ENCODE measurements at regions not wholly inside any gene's neighbourhood (a gene's known extent, or its start where the extent isn't known, plus 50 kb on each side); places are given as distances from the start of the nearest gene placed in this dataset.

DNA sequence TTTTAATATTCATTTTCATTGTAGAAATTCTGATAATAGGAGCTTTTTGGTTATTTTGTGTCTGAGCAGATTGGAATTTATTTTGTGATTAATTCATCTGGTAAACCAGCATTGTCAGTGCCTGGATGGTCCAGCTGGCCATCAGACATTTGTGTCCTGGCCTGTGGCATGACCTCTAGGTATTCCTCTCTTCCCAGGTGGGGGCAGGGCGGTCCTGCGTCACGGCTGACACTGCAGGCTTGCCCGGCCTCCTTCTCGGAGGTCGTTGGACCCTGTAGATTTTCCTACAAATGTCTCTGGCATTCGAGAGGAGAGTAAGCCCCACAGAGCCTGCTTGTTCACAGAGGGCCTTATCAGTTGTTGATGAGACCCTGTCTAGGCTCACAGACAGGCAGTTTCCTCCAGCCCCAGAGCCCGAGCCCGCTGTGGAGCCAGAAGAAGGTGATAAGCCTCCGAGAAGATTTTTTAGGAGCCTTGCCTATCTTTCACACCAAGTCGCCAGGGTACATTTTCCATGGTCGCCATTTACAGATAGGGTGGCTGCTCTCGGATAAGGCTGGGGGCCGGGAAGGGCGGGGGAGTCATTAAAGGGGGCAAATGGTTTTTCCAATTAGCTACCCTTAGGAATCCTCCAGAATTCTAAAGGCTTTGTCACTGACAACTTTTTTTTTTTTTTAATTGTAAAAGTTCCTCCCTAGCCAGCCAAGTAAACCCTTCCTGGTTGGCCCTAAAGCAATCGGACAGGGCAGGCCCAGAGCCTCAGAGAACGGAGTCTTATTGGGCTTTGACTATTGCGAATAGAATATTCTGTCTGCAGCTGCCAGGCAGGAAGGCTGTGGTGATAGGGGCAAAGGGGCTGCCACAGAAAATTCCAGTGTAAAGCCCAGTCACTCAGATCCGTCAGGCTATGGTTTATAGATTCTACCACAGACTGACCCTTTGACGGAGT is 78.1 kb upstream of the TBX20 start:
- no peaks in the 10 kb centered on the region for H3K4me1 ChIP-seq (replicated peaks)
- DNase-seq (ENCODE audit: low read depth in 1 of 2, low spot score in 2 of 2), result no peak
- no peaks in the 10 kb centered on the region for H3K9me3 ChIP-seq (replicated peaks)
- H3K36me3 ChIP-seq, result no peaks in the 10 kb centered on the region
- no peak overlapping the region for H3K27ac ChIP-seq
- no peak overlapping the region for H3K4me3 ChIP-seq
- peaks cover 8% of the 10 kb centered on the region; the same call in 1 of the 2 replicates for H3K27me3 ChIP-seq (replicated peaks)

DNA sequence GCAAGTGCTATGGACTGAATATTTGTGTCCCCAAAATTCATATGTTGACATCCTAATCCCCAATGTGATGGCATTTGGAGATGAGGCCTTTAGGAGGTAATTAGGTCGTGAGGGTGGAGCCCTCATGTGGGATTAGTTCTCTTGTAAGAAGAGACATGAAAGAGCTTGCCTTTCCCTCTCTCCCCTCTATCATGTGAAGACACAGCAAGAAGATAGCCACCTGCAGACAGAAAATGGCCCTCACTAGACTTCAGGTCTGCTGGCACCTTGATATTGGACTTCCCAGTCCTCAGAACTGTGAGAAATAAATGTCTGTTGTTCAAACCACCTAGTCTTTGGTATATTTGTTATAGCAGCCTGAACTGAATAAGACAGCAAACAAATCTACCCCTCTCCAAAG is 75.1 kb upstream of the TBX20 start:
- Histone ChIP-seq H3K27me3 (replicated peaks) (no peaks in the 10 kb centered on the region), H3K4me1 (replicated peaks) (no peaks in the 10 kb centered on the region), H3K4me3 (no peak overlapping the region), H3K36me3 (no peaks in the 10 kb centered on the region), H3K27ac (no peak overlapping the region), H3K9me3 (replicated peaks) (no peaks in the 10 kb centered on the region)
- no peak for DNase-seq (ENCODE audit: low read depth in 1 of 2, low spot score in 2 of 2)

GRCh38 chr7:35319606-35320005 is 65.7 kb upstream of the TBX20 start:
- no peak for DNase-seq (ENCODE audit: low read depth in 1 of 2, low spot score in 2 of 2)
- Histone ChIP-seq H3K36me3 (no peaks in the 10 kb centered on the region), H3K4me3 (no peak overlapping the region), H3K9me3 (replicated peaks) (no peaks in the 10 kb centered on the region), H3K27me3 (replicated peaks) (no peaks in the 10 kb centered on the region), H3K27ac (no peak overlapping the region), H3K4me1 (replicated peaks) (no peaks in the 10 kb centered on the region)

DNA sequence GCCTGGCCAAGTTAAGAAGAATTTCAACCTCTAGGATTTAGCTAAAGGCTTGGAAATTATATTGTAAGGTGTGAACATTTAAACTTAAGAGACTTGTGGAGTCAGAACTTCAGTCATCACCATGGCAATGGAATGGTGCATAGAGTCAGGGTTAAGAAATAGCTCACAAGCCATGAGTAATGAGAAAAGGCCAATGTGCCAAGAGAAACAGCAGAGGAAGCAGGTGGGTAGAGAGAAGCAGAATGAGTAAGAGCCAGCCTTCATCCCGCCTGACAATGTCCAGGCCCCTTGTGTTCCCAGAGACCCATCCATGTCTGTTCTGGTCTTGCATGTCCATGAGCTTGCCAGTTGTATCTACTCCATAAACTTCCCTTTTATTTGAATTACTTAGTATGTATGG is 62.6 kb upstream of the TBX20 start:
- no peaks in the 10 kb centered on the region for H3K9me3 ChIP-seq (replicated peaks)

GRCh38 chr7:35315517-35315916 is 61.6 kb upstream of the TBX20 start:
- no peak overlapping the region for H3K4me3 ChIP-seq
- no peak overlapping the region for H3K27ac ChIP-seq
- no peaks in the 10 kb centered on the region for H3K36me3 ChIP-seq
- DNase-seq (ENCODE audit: low read depth in 1 of 2, low spot score in 2 of 2), result no peak
- no peaks in the 10 kb centered on the region for H3K4me1 ChIP-seq (replicated peaks)
- H3K27me3 ChIP-seq (replicated peaks), result no peaks in the 10 kb centered on the region
- H3K9me3 ChIP-seq (replicated peaks), result no peaks in the 10 kb centered on the region

More for the DNA sequence above, 62.6 kb upstream of the TBX20 start:
- no peaks in the 10 kb centered on the region for H3K27me3 ChIP-seq (replicated peaks)
- DNase-seq (ENCODE audit: low read depth in 1 of 2, low spot score in 2 of 2), result no peak
- H3K4me1 ChIP-seq (replicated peaks), result no peaks in the 10 kb centered on the region
- no peaks in the 10 kb centered on the region for H3K36me3 ChIP-seq
- no peak overlapping the region for H3K4me3 ChIP-seq
- no peak overlapping the region for H3K27ac ChIP-seq

GRCh38 chr7:35314354-35314753 is 60.5 kb upstream of the TBX20 start:
- Histone ChIP-seq H3K27me3 (replicated peaks) (no peaks in the 10 kb centered on the region), H3K36me3 (no peaks in the 10 kb centered on the region), H3K4me1 (replicated peaks) (no peaks in the 10 kb centered on the region), H3K27ac (no peak overlapping the region), H3K4me3 (no peak overlapping the region), H3K9me3 (replicated peaks) (no peaks in the 10 kb centered on the region)
- DNase-seq (ENCODE audit: low read depth in 1 of 2, low spot score in 2 of 2), result no peak

DNA sequence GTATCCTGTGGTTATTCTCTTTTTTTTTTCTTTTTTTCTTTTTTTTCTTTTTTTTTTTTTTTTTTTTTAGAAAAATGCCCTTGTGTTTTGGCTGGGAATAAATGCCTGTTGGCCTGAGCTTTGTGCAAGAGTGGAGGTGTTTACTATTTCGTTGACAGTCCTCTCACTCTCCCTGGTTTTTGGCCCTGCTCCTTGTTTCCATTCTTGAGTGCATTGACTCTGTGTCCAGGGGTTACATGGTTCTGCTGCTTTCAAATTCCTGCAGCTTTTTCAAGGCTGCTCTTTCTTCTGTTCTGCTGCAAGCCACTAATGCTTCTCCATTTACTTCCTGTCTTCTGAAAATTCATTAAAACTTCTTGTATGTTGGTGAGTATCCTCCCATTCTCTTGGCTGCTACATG is 59.7 kb upstream of the TBX20 start:
- Histone ChIP-seq H3K27ac (no peak overlapping the region), H3K9me3 (replicated peaks) (no peaks in the 10 kb centered on the region), H3K4me1 (replicated peaks) (no peaks in the 10 kb centered on the region), H3K36me3 (no peaks in the 10 kb centered on the region), H3K4me3 (no peak overlapping the region), H3K27me3 (replicated peaks) (no peaks in the 10 kb centered on the region)
- DNase-seq (ENCODE audit: low read depth in 1 of 2, low spot score in 2 of 2), result no peak

Data from SJSA1 (cell line).